ENCODE measurements at regions not wholly inside any gene's neighbourhood (a gene's known extent, or its start where the extent isn't known, plus 50 kb on each side); places are given as distances from the start of the nearest gene placed in this dataset.

DNA sequence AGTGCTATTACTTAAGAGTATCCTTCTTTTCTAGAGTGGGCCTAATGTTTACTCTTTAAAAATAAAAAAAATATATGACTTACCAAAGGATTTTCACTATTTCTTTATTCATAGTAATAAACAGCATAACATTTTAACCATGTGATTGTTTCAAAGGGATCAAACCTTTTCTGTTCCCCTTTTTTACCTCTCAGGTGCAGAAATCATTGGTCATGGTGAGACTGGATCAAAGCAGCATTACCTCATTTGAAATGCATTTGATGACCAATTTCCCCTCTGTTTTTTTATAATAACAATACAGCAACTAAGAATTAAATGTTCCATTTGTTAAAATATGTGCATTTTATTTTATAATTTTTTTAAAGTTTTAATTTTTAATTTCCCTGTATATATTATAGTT, 598.0 kb upstream of the RGMB start:
- H2BK12ac ChIP-seq (ENCODE audit: low read depth, low read length) = no peak overlapping the region

More for the DNA sequence above, 598.0 kb upstream of the RGMB start:
- TF ChIP-seq RNF2 (IDR thresholded peaks at IDR 0.05; ENCODE audit: borderline replicate concordance, low read depth, low read length, missing control alignments, poor library complexity, severe bottlenecking) (no peak), SAP30 (IDR thresholded peaks at IDR 0.05; ENCODE audit: insufficient read depth, insufficient replicate concordance, low read length) (no peak), TEAD4 (IDR thresholded peaks at IDR 0.05; ENCODE audit: low read depth, low read length) (no peak), SUZ12 (IDR thresholded peaks at IDR 0.05; ENCODE audit: low read length) (no peak)
- Histone ChIP-seq H4K5ac (ENCODE audit: insufficient read length, low read depth, low read length) (no peak overlapping the region), H3K14ac (ENCODE audit: insufficient read length) (no peak overlapping the region), H3K23me2 (ENCODE audit: low read depth, low read length) (no peaks in the 10 kb centered on the region), H3K79me2 (ENCODE audit: control insufficient read depth in 1 of 2, insufficient read depth in 2 of 2, low read length in 2 of 2) (no peaks in the 10 kb centered on the region), H4K20me1 (replicated peaks in 1 of 2; ENCODE audit: control insufficient read depth in 1 of 2, insufficient read depth in 2 of 2, low read length in 2 of 2) (no peaks in the 10 kb centered on the region), H3K18ac (ENCODE audit: extremely low read depth, low read length) (no peak overlapping the region), H3K4me1 (replicated peaks in 1 of 4; ENCODE audit: control insufficient read depth in 3 of 4, insufficient read depth in 4 of 4, low read length in 3 of 4) (no peaks in the 10 kb centered on the region), H3K56ac (replicated peaks; ENCODE audit: insufficient read length, low read depth, low read length) (no peak overlapping the region), H3K36me3 (ENCODE audit: control insufficient read depth in 2 of 4, insufficient read depth in 4 of 4, low read length in 3 of 4) (no peaks in the 10 kb centered on the region), H2BK20ac (ENCODE audit: low read length) (no peak overlapping the region), H2BK5ac (ENCODE audit: low read depth, low read length) (no peak overlapping the region), H3K9me3 (ENCODE audit: insufficient read depth in 2 of 2, low read depth in 1 of 2, low read length in 1 of 2) (no peaks in the 10 kb centered on the region), H3K4me3 (ENCODE audit: extremely low read depth in 1 of 4, insufficient read depth in 2 of 4, low read depth in 3 of 4, low read length in 4 of 4) (no peak overlapping the region), H3K23ac (ENCODE audit: insufficient read length) (no peak overlapping the region), H2BK15ac (ENCODE audit: low read length) (no peak overlapping the region), H4K8ac (ENCODE audit: extremely low read depth, insufficient read depth, low read length) (no peak overlapping the region), H3K4me2 (ENCODE audit: insufficient read depth in 1 of 2, low read depth in 2 of 2, low read length in 2 of 2) (no peak overlapping the region), H3K27ac (ENCODE audit: low read depth, low read length) (no peak overlapping the region), H3K4ac (replicated peaks; ENCODE audit: insufficient read length, low read depth, low read length) (no peak overlapping the region), H2AFZ (ENCODE audit: low read length) (no peak overlapping the region), H3K79me1 (ENCODE audit: low read depth, low read length) (no peaks in the 10 kb centered on the region), H3K9ac (replicated peaks in 1 of 4; ENCODE audit: extremely low read depth in 1 of 4, low read depth in 3 of 4, low read length in 3 of 4) (no peak overlapping the region), H2AK5ac (ENCODE audit: low read depth, low read length) (no peak overlapping the region), H4K91ac (replicated peaks; ENCODE audit: insufficient read length, low read length) (no peak overlapping the region), H3K27me3 (replicated peaks in 1 of 4; ENCODE audit: control insufficient read depth in 3 of 4, extremely low read depth in 1 of 4, insufficient read depth in 3 of 4, low read length in 3 of 4) (no peaks in the 10 kb centered on the region), H2BK120ac (replicated peaks; ENCODE audit: low read depth, low read length) (no peak overlapping the region)
- ChIA-PET CTCF (ENCODE audit: partially characterized antibody) (no interaction called here), POLR2A (ENCODE audit: partially characterized antibody) (no interaction called here)
- DNase-seq (ENCODE audit: low read depth in 1 of 2, low spot score in 2 of 2) (no peak), FAIRE-seq (no peak)

All from H1 (cell line).